IMR-90 (cell line): ENCODE measurements at regions not wholly inside any gene's neighbourhood (a gene's known extent, or its start where the extent isn't known, plus 50 kb on each side); places are given as distances from the start of the nearest gene placed in this dataset.

Experiments
- ATAC-seq: fragments of 200-7000 bp; cut with Tn5 transposase; 2 replicates; pipeline ENCODE4 v1.9.1; 2020; ENCODE audit warnings: low read depth, mild to moderate bottlenecking, moderate library complexity
- BruUV-seq: library from RNA; stranded (reverse); fragments of 400-500 nt; replicated peaks from 2 replicates; lab custom pipeline; 2021; lab: Mats Ljungman, UMichigan
- CTCF ChIA-PET: fragments of 300-600 bp; formaldehyde crosslinking; extraction: SDS; loops from one replicate; lab custom pipeline; 2021; ENCODE audit warnings: antibody characterized with exemption; lab: Yijun Ruan, JAX
- POLR2A ChIA-PET: fragments of 300-600 bp; sonication (Branson Sonifier 250); formaldehyde crosslinking; loops from one replicate; lab custom pipeline; 2022; ENCODE audit warnings: antibody characterized with exemption; ENCODE audit not compliant: unreplicated experiment; lab: Charles Lee
- DNase-seq: peaks from one replicate; pipeline ENCODE4 v3.0.0; 2013
- H2AFZ ChIP-seq: replicated peaks from 2 replicates; pipeline ENCODE3; 2013; ENCODE audit warnings: low read length, mild to moderate bottlenecking; ENCODE audit not compliant: poor library complexity
- H2AK5ac ChIP-seq: 2 replicates; pipeline ENCODE4 v1.6.1; 2013; ENCODE audit warnings: low read depth, low read length, inconsistent platforms
- H2AK9ac ChIP-seq: replicated peaks from 2 replicates; pipeline ENCODE3; 2013; ENCODE audit warnings: mild to moderate bottlenecking, low read depth, low read length, moderate library complexity; ENCODE audit not compliant: poor library complexity
- H2BK120ac ChIP-seq: 2 replicates; pipeline ENCODE4 v1.6.1; 2013; ENCODE audit warnings: low read depth, low read length, inconsistent platforms
- H2BK15ac ChIP-seq: 3 replicates; pipeline ENCODE4 v1.6.1; 2013; ENCODE audit warnings: low read depth, low read length, inconsistent platforms
- H2BK20ac ChIP-seq: 2 replicates; pipeline ENCODE4 v1.6.1; 2013; ENCODE audit warnings: low read depth, mild to moderate bottlenecking, inconsistent platforms, low read length, moderate library complexity
- H2BK5ac ChIP-seq: 2 replicates; pipeline ENCODE4 v1.6.1; 2013; ENCODE audit warnings: mild to moderate bottlenecking, low read depth, low read length, inconsistent platforms; ENCODE audit not compliant: poor library complexity, severe bottlenecking
- H3K14ac ChIP-seq: replicated peaks from 2 replicates; pipeline ENCODE4 v1.6.1; 2013; ENCODE audit warnings: low read depth, low read length, inconsistent platforms
- H3K18ac ChIP-seq: 2 replicates; pipeline ENCODE4 v1.6.1; 2013; ENCODE audit warnings: low read depth, low read length, control low read depth
- H3K23ac ChIP-seq: 2 replicates; pipeline ENCODE4 v1.6.1; 2013; ENCODE audit warnings: low read depth, low read length, inconsistent platforms
- H3K27ac ChIP-seq: 2 replicates; pipeline ENCODE4 v1.5.1; 2013; ENCODE audit warnings: mild to moderate bottlenecking, control low read depth, low read length; ENCODE audit not compliant: insufficient read depth
- H3K27me3 ChIP-seq: 2 replicates; pipeline ENCODE4 v1.6.1; 2013; ENCODE audit warnings: low read length; ENCODE audit not compliant: control insufficient read depth, insufficient read depth
- H3K36me3 ChIP-seq: 2 replicates; pipeline ENCODE4 v1.6.1; 2013; ENCODE audit warnings: low read length, mixed read lengths; ENCODE audit not compliant: control insufficient read depth, insufficient read depth
- H3K4ac ChIP-seq: 2 replicates; pipeline ENCODE4 v1.6.1; 2013; ENCODE audit warnings: low read depth, low read length, inconsistent platforms
- H3K4me1 ChIP-seq: 2 replicates; pipeline ENCODE4 v1.6.1; 2013; ENCODE audit warnings: low read length, mixed read lengths; ENCODE audit not compliant: control insufficient read depth, insufficient read depth
- H3K4me2 ChIP-seq: 2 replicates; pipeline ENCODE4 v1.6.1; 2013; ENCODE audit warnings: low read depth, mild to moderate bottlenecking, control low read depth, low read length, moderate library complexity
- H3K4me3 ChIP-seq: 2 replicates; pipeline ENCODE4 v1.5.1; 2013; ENCODE audit warnings: low read depth, mild to moderate bottlenecking, control low read depth, low read length, moderate library complexity; ENCODE audit not compliant: insufficient read depth
- H3K56ac ChIP-seq: 2 replicates; pipeline ENCODE4 v1.6.1; 2013; ENCODE audit warnings: low read length, inconsistent platforms; ENCODE audit not compliant: insufficient read depth; ENCODE audit errors: extremely low read depth
- H3K79me1 ChIP-seq, 2 experiments: 2 replicates each; pipeline ENCODE4 v1.6.1; 2013; ENCODE audit warnings: low read length in 2 of 2, inconsistent platforms in 1 of 2, low read depth in 1 of 2
- H3K9ac ChIP-seq: 2 replicates; pipeline ENCODE4 v1.6.1; 2013; ENCODE audit warnings: low read depth, low read length, control low read depth
- H3K9me1 ChIP-seq: 2 replicates; pipeline ENCODE4 v1.6.1; 2013; ENCODE audit warnings: low read length, inconsistent platforms; ENCODE audit not compliant: insufficient read depth
- H3K9me3 ChIP-seq: 2 replicates; pipeline ENCODE4 v1.6.1; 2013; ENCODE audit warnings: low read length; ENCODE audit not compliant: control insufficient read depth, insufficient read depth
- H4K20me1 ChIP-seq: 2 replicates; pipeline ENCODE4 v1.6.1; 2013; ENCODE audit warnings: low read length, inconsistent platforms; ENCODE audit not compliant: insufficient read depth
- H4K5ac ChIP-seq: 2 replicates; pipeline ENCODE4 v1.6.1; 2013; ENCODE audit warnings: mild to moderate bottlenecking, low read depth, low read length, control low read depth
- H4K8ac ChIP-seq, 2 experiments: 2 replicates each; pipeline ENCODE4 v1.6.1; 2013; ENCODE audit warnings: low read depth in 2 of 2, low read length in 2 of 2, control low read depth in 1 of 2, inconsistent platforms in 1 of 2
- H4K91ac ChIP-seq: 2 replicates; pipeline ENCODE4 v1.6.1; 2013; ENCODE audit warnings: low read depth, low read length, inconsistent platforms; ENCODE audit not compliant: insufficient read depth
- BHLHE40 ChIP-seq: fragments of 150-350 bp; IDR thresholded peaks from 2 replicates; pipeline ENCODE4 v1.6.1; 2016; ENCODE audit warnings: mild to moderate bottlenecking, low read depth, low read length
- MAFK ChIP-seq: IDR thresholded peaks from 2 replicates; pipeline ENCODE4 v1.6.1; 2012; ENCODE audit warnings: low read depth, low read length, improper control_type of control experiment
- MXI1 ChIP-seq: IDR thresholded peaks from 2 replicates; pipeline ENCODE4 v1.6.1; 2012; ENCODE audit warnings: low read depth, mild to moderate bottlenecking, low read length, moderate library complexity, borderline replicate concordance
- SMC3 ChIP-seq: fragments of 150-350 bp; IDR thresholded peaks from 2 replicates; pipeline ENCODE4 v1.6.1; 2016; ENCODE audit warnings: low read depth, mild to moderate bottlenecking, antibody characterized with exemption, low read length, moderate library complexity
- WGBS, 2 experiments: methylation state at CpG; one replicate each; pipeline versions ENCODE4 v1.1.5 to v1.1.7; 2013; ENCODE audit warnings: missing lambda C conversion rate in 2 of 2; ENCODE audit not compliant: insufficient read length in 1 of 2; ENCODE audit errors: extremely low coverage in 2 of 2; 5-methylcytosine and 5-hydroxymethylcytosine counted together
- dilution Hi-C: fragments of 300-500 bp; cut with HindIII; formaldehyde crosslinking; loops from one replicate; pipeline ENCODE4 v1.14.3; 2018; ENCODE audit warnings: low sequenced_read_pairs; ENCODE audit not compliant: unreplicated experiment
- in situ Hi-C: fragments of 300-500 bp; cut with MboI; formaldehyde crosslinking; loops from 3 replicates; pipeline ENCODE4 v1.14.3; 2019; ENCODE audit warnings: low sequenced_read_pairs, inconsistent platforms, mixed read lengths
- intact Hi-C: fragments of 100-400 bp; cut with micrococcal nuclease; formaldehyde crosslinking; loops from 2 replicates; pipeline ENCODE4 v1.10.0; 2022
- TF ChIP-seq, protein P1 (sequence below): fragments of 150-350 bp; IDR thresholded peaks from 2 replicates; pipeline ENCODE4 v1.6.1; 2016; ENCODE audit warnings: low read depth, mild to moderate bottlenecking, low read length, moderate library complexity, borderline replicate concordance

DNA sequence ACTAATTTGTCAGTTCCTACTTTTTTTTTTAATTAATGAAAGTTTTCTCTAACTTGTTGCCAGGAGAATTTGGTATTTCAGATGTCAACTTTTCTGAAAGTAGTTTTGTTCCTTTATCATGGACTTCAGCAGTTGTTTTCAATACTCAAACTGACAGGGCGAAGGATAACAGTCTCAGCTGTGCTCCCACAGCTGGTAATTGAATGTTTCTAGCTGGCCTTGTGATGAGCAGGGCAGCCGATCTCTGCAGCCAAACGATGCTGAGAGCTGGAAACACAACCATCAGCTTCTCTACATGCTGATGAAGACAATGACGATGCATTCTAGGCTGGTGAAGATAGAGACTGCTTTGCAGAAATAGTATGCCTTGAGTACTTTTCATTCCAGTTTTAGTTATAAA lies 130.0 kb upstream of the MAP9 start:
- no peak overlapping the region for H2AK9ac ChIP-seq
- H3K79me1 ChIP-seq, result no peaks in the 10 kb centered on the region
- intact Hi-C loops (no loop called here), in situ Hi-C loops (no loop called here), dilution Hi-C loops (no loop called here)
- no TSS peak for BruUV-seq
- H3K18ac ChIP-seq, result no peak overlapping the region
- no peak overlapping the region for H2AK5ac ChIP-seq
- H3K9me3 ChIP-seq, result no peaks in the 10 kb centered on the region; the same call in 1 of the 2 replicates
- ChIA-PET POLR2A (no interaction called here), CTCF (interaction anchor here (0.9 kb wide), 1 partner anchor 12 kb away, joined by 3 read pairs; no protein-coding TSS in a partner anchor)
- WGBS, 2 experiments, result no CpG with 5 or more reads among the region's 4 CpGs
- DNase-seq (no peak), ATAC-seq (no peak; the same call in 1 of the 2 replicates)
- no peak for TF ChIP-seq SMC3
- TF ChIP-seq MXI1, result no peak
- TF ChIP-seq, protein P1, sequence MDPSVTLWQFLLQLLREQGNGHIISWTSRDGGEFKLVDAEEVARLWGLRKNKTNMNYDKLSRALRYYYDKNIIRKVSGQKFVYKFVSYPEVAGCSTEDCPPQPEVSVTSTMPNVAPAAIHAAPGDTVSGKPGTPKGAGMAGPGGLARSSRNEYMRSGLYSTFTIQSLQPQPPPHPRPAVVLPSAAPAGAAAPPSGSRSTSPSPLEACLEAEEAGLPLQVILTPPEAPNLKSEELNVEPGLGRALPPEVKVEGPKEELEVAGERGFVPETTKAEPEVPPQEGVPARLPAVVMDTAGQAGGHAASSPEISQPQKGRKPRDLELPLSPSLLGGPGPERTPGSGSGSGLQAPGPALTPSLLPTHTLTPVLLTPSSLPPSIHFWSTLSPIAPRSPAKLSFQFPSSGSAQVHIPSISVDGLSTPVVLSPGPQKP, result no peak
- no peak for TF ChIP-seq BHLHE40
- no peak for TF ChIP-seq MAFK
- no peak overlapping the region for H4K8ac ChIP-seq
- H2AFZ ChIP-seq, result no peak overlapping the region
- H3K4me1 ChIP-seq, result no peaks in the 10 kb centered on the region; the same call in 1 of the 2 replicates
- H2BK15ac ChIP-seq, result no peak overlapping the region
- no peak overlapping the region for H4K91ac ChIP-seq
- no peak overlapping the region for H3K9ac ChIP-seq
- H2BK20ac ChIP-seq, result no peak overlapping the region
- no peak overlapping the region for H4K5ac ChIP-seq
- H3K27ac ChIP-seq, result no peak overlapping the region
- no peak overlapping the region for H2BK5ac ChIP-seq
- no peak overlapping the region for H3K14ac ChIP-seq
- no peak overlapping the region for H3K4ac ChIP-seq
- H3K56ac ChIP-seq, result no peak overlapping the region
- no peaks in the 10 kb centered on the region; the same call in 1 of the 2 replicates for H3K9me1 ChIP-seq
- H3K36me3 ChIP-seq, result no peaks in the 10 kb centered on the region
- no peak overlapping the region for H3K4me2 ChIP-seq
- no peaks in the 10 kb centered on the region; the same call in 1 of the 2 replicates for H3K27me3 ChIP-seq
- H3K23ac ChIP-seq, result no peak overlapping the region
- no peak overlapping the region for H3K4me3 ChIP-seq
- no peak overlapping the region for H2BK120ac ChIP-seq
- no peaks in the 10 kb centered on the region for H4K20me1 ChIP-seq
